Neural cell (in vitro differentiated cells): ENCODE measurements at regions not wholly inside any gene's neighbourhood (a gene's known extent, or its start where the extent isn't known, plus 50 kb on each side); places are given as distances from the start of the nearest gene placed in this dataset.

Experiments used
- H2AFZ ChIP-seq: fragments of 200-600, 300-800 bp; sonication (generic), shearing (Covaris generic); 2 replicates; pipeline ENCODE4 v1.6.0; 2014; ENCODE audit warnings: low read depth, mild to moderate bottlenecking, antibody characterized with exemption, low read length, moderate library complexity
- H3F3A ChIP-seq: fragments of 200-600 bp; shearing (Covaris generic); 2 replicates; pipeline ENCODE4 v1.6.1; 2016; ENCODE audit warnings: mild to moderate bottlenecking, moderate library complexity, mixed read lengths, antibody characterized with exemption, low read length; ENCODE audit not compliant: insufficient read depth, poor library complexity, severe bottlenecking
- H3K27ac ChIP-seq: fragments of 200-600, 300-800 bp; sonication (generic), shearing (Covaris generic); 2 replicates; pipeline ENCODE4 v1.5.1; 2014; ENCODE audit warnings: mild to moderate bottlenecking, low read length, moderate library complexity
- H3K27me3 ChIP-seq: fragments of 300-800, 200-600 bp; sonication (generic), shearing (Covaris generic); 2 replicates; pipeline ENCODE4 v1.6.0; 2014; ENCODE audit warnings: mild to moderate bottlenecking, low read depth, low read length, moderate library complexity; ENCODE audit not compliant: insufficient read depth
- H3K36me3 ChIP-seq: fragments of 300-800, 200-600 bp; sonication (generic), shearing (Covaris generic); 2 replicates; pipeline ENCODE4 v1.5.1; 2014; ENCODE audit warnings: mild to moderate bottlenecking, antibody characterized with exemption, low read length, moderate library complexity; ENCODE audit not compliant: insufficient read depth
- H3K4me2 ChIP-seq: fragments of 300-800, 200-600 bp; sonication (generic), shearing (Covaris generic); 2 replicates; pipeline ENCODE4 v1.6.0; 2014; ENCODE audit warnings: mild to moderate bottlenecking, low read length
- H3K4me3 ChIP-seq: fragments of 300-800, 200-600 bp; sonication (generic), shearing (Covaris generic); 2 replicates; pipeline ENCODE4 v1.5.1; 2014; ENCODE audit warnings: mild to moderate bottlenecking, low read length, moderate library complexity
- H3K79me2 ChIP-seq: fragments of 200-600 bp; shearing (Covaris generic); replicated peaks from 2 replicates; pipeline ENCODE4 v1.6.0; 2014; ENCODE audit warnings: mild to moderate bottlenecking, low read length, moderate library complexity; ENCODE audit not compliant: insufficient read depth
- H3K9ac ChIP-seq: fragments of 300-800, 200-600 bp; sonication (generic), shearing (Covaris generic); 2 replicates; pipeline ENCODE4 v1.6.1; 2016; ENCODE audit warnings: mild to moderate bottlenecking, low read length, mixed read lengths
- H3K9me2 ChIP-seq: fragments of 200-600 bp; shearing (Covaris generic); 2 replicates; pipeline ENCODE4 v1.6.1; 2016; ENCODE audit warnings: mild to moderate bottlenecking, low read length, mixed read lengths; ENCODE audit not compliant: insufficient read depth
- H3K9me3 ChIP-seq: fragments of 200-600, 300-800 bp; sonication (generic), shearing (Covaris generic); 2 replicates; pipeline ENCODE4 v1.6.1; 2016; ENCODE audit warnings: mild to moderate bottlenecking, mixed run types, low read length, moderate library complexity, mixed read lengths
- H4K20me1 ChIP-seq: fragments of 200-600 bp; shearing (Covaris generic); 2 replicates; pipeline ENCODE4 v1.6.1; 2016; ENCODE audit warnings: mild to moderate bottlenecking, mixed run types; ENCODE audit not compliant: insufficient read depth
- EP300 ChIP-seq: fragments of 450-650 bp; conservative IDR thresholded peaks from 2 replicates; pipeline ENCODE4 v1.6.1; 2014; ENCODE audit warnings: antibody characterized with exemption, mild to moderate bottlenecking, moderate library complexity; ENCODE audit not compliant: poor library complexity, severe bottlenecking
- EZH2 ChIP-seq: fragments of 200-600, 300-800 bp; shearing (Covaris generic), sonication (generic); IDR thresholded peaks from 2 replicates; pipeline ENCODE4 v1.6.1; 2014; ENCODE audit warnings: antibody characterized with exemption, low read length, borderline replicate concordance, mild to moderate bottlenecking; ENCODE audit not compliant: insufficient read depth, poor library complexity, severe bottlenecking
- MXI1 ChIP-seq: fragments of 450-650 bp; conservative IDR thresholded peaks from 2 replicates; pipeline ENCODE4 v1.6.1; 2014; ENCODE audit warnings: antibody characterized with exemption, mild to moderate bottlenecking; ENCODE audit not compliant: poor library complexity, severe bottlenecking
- POLR2AphosphoS5 ChIP-seq: IDR thresholded peaks from 2 replicates; pipeline ENCODE4 v1.6.1; 2012
- RAD21 ChIP-seq: fragments of 450-650 bp; conservative IDR thresholded peaks from 2 replicates; pipeline ENCODE4 v1.6.1; 2014; ENCODE audit warnings: antibody characterized with exemption, mild to moderate bottlenecking, moderate library complexity
- SMC3 ChIP-seq: fragments of 450-650 bp; conservative IDR thresholded peaks from 2 replicates; pipeline ENCODE4 v1.6.1; 2014; ENCODE audit warnings: antibody characterized with exemption, mild to moderate bottlenecking, moderate library complexity; ENCODE audit not compliant: poor library complexity
- TAF1 ChIP-seq: IDR thresholded peaks from 2 replicates; pipeline ENCODE4 v1.6.1; 2012; ENCODE audit warnings: low read depth
- TF ChIP-seq, protein P1 (sequence below): fragments of 450-650 bp; IDR thresholded peaks from 2 replicates; pipeline ENCODE4 v1.5.1; 2014; ENCODE audit warnings: antibody characterized with exemption, mild to moderate bottlenecking, moderate library complexity; ENCODE audit not compliant: poor library complexity, severe bottlenecking
- TF ChIP-seq, protein P2 (sequence below): IDR thresholded peaks from 2 replicates; pipeline ENCODE4 v1.6.1; 2012; ENCODE audit warnings: borderline replicate concordance

DNA sequence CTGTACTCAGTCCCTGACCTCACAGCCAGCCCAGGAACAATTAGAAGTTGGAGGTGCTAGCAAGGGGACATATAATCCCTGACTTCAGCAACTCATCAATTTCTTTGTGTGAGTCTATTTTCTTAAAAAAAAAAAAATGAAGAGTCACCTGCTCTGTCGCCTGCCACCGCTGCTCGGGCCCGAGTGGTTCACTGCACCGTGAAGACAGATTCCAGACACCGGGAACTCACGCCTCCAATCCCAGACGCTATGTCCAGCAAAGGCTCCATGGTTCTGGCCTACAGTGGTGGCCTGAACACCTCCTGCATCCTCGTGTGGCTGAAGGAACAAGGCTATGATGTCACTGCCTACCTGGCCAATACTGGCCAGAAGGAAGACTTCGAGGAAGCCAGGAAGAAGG lies 606.6 kb downstream of the PRELID2 start:
- H3K27ac ChIP-seq: no peak overlapping the region
- H3K36me3 ChIP-seq: no peaks in the 10 kb centered on the region
- H3K4me3 ChIP-seq: no peak overlapping the region
- TF ChIP-seq EZH2: no peak
- H3K9me2 ChIP-seq: no peaks in the 10 kb centered on the region
- H3K9ac ChIP-seq: no peak overlapping the region
- H3K9me3 ChIP-seq: no peaks in the 10 kb centered on the region
- H2AFZ ChIP-seq: no peak overlapping the region
- H3K4me2 ChIP-seq: no peak overlapping the region
- H4K20me1 ChIP-seq: no peaks in the 10 kb centered on the region
- H3F3A ChIP-seq: no peaks in the 10 kb centered on the region
- H3K27me3 ChIP-seq: no peaks in the 10 kb centered on the region
- H3K79me2 ChIP-seq: no peaks in the 10 kb centered on the region

DNA sequence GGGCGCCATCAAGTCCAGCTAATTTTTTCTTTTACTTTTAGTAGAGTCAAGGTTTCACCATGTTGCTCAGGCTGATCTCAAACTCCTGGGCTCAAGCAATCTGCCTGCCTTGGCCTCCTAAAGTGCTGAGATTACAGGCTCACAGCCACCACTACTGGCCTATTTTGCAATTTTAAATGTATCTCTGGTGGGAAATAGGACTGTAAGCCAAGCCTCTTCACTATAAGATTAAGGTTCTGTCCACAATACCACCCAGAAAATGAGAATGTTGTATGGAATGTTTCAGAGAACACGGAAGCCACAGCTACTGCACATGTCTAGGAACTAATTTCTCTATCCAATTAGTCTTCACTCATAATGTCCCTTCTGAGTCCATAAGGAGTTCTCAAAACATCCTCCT lies 607.3 kb downstream of the PRELID2 start:
- H3K9ac ChIP-seq: no peak overlapping the region
- H3K79me2 ChIP-seq: no peaks in the 10 kb centered on the region
- H2AFZ ChIP-seq: no peak overlapping the region
- H3K9me3 ChIP-seq: no peaks in the 10 kb centered on the region
- no peak overlapping the region for H3K4me3 ChIP-seq
- no peaks in the 10 kb centered on the region for H3F3A ChIP-seq
- H3K27ac ChIP-seq: no peak overlapping the region
- TF ChIP-seq SMC3: no peak
- TF ChIP-seq, protein P1, sequence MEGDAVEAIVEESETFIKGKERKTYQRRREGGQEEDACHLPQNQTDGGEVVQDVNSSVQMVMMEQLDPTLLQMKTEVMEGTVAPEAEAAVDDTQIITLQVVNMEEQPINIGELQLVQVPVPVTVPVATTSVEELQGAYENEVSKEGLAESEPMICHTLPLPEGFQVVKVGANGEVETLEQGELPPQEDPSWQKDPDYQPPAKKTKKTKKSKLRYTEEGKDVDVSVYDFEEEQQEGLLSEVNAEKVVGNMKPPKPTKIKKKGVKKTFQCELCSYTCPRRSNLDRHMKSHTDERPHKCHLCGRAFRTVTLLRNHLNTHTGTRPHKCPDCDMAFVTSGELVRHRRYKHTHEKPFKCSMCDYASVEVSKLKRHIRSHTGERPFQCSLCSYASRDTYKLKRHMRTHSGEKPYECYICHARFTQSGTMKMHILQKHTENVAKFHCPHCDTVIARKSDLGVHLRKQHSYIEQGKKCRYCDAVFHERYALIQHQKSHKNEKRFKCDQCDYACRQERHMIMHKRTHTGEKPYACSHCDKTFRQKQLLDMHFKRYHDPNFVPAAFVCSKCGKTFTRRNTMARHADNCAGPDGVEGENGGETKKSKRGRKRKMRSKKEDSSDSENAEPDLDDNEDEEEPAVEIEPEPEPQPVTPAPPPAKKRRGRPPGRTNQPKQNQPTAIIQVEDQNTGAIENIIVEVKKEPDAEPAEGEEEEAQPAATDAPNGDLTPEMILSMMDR: no peak
- TF ChIP-seq MXI1: no peak
- TF ChIP-seq EZH2: no peak
- no peak for TF ChIP-seq EP300
- TF ChIP-seq, protein P2, sequence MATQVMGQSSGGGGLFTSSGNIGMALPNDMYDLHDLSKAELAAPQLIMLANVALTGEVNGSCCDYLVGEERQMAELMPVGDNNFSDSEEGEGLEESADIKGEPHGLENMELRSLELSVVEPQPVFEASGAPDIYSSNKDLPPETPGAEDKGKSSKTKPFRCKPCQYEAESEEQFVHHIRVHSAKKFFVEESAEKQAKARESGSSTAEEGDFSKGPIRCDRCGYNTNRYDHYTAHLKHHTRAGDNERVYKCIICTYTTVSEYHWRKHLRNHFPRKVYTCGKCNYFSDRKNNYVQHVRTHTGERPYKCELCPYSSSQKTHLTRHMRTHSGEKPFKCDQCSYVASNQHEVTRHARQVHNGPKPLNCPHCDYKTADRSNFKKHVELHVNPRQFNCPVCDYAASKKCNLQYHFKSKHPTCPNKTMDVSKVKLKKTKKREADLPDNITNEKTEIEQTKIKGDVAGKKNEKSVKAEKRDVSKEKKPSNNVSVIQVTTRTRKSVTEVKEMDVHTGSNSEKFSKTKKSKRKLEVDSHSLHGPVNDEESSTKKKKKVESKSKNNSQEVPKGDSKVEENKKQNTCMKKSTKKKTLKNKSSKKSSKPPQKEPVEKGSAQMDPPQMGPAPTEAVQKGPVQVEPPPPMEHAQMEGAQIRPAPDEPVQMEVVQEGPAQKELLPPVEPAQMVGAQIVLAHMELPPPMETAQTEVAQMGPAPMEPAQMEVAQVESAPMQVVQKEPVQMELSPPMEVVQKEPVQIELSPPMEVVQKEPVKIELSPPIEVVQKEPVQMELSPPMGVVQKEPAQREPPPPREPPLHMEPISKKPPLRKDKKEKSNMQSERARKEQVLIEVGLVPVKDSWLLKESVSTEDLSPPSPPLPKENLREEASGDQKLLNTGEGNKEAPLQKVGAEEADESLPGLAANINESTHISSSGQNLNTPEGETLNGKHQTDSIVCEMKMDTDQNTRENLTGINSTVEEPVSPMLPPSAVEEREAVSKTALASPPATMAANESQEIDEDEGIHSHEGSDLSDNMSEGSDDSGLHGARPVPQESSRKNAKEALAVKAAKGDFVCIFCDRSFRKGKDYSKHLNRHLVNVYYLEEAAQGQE: no peak
- TF ChIP-seq POLR2AphosphoS5: no peak
- H3K4me2 ChIP-seq: no peak overlapping the region
- no peaks in the 10 kb centered on the region for H3K27me3 ChIP-seq
- H3K9me2 ChIP-seq: no peaks in the 10 kb centered on the region
- no peaks in the 10 kb centered on the region for H4K20me1 ChIP-seq
- H3K36me3 ChIP-seq: no peaks in the 10 kb centered on the region

DNA sequence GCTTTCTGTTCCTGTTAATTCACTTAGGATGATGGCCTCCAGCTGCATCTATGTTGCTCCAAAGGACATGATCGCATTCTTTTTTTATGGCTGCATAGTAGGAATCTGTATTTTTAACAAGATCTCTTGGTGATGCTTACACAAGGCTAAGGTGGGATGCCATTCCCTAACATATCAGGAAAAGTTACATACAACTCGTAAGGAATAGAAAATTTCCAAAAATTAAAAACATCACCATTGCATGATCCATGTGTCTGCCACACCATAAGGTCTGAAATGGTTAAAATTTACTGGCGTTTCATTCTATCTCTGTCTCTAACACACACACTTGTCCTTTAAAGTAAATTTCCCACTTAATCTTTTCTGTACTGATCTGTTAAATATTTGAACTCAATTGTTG lies 608.4 kb downstream of the PRELID2 start:
- H3K9me2 ChIP-seq: no peaks in the 10 kb centered on the region
- no peaks in the 10 kb centered on the region for H3K36me3 ChIP-seq
- H3K27ac ChIP-seq: no peak overlapping the region
- no peaks in the 10 kb centered on the region for H3K9me3 ChIP-seq
- no peak overlapping the region for H2AFZ ChIP-seq
- no peak overlapping the region for H3K4me2 ChIP-seq
- no peak overlapping the region for H3K4me3 ChIP-seq
- TF ChIP-seq EZH2 (no peak), POLR2AphosphoS5 (no peak), EP300 (no peak), SMC3 (no peak), RAD21 (no peak), MXI1 (no peak), TAF1 (no peak)
- TF ChIP-seq, protein P1: no peak
- TF ChIP-seq, protein P2: no peak
- H3K9ac ChIP-seq: no peak overlapping the region
- H3F3A ChIP-seq: no peaks in the 10 kb centered on the region
- H3K79me2 ChIP-seq: no peaks in the 10 kb centered on the region
- H3K27me3 ChIP-seq: no peaks in the 10 kb centered on the region
- H4K20me1 ChIP-seq: no peaks in the 10 kb centered on the region
